GM18909 (cell line): ENCODE measurements at regions not wholly inside any gene's neighbourhood (a gene's known extent, or its start where the extent isn't known, plus 50 kb on each side); places are given as distances from the start of the nearest gene placed in this dataset.
"Not testable (repeated sequence)": the region's sequence is repeated elsewhere in the genome, so short reads cannot be mapped to it uniquely, and the experiment has no call there.

Source experiments
- ATAC-seq: cut with Tn5 transposase; IDR thresholded peaks from one replicate; pipeline ENCODE4 v1.9.1; 2021; ENCODE audit warnings: mild to moderate bottlenecking; ENCODE audit not compliant: unreplicated experiment, poor library complexity

GRCh38 chr6:141046496-141046895 lies 1086.2 kb upstream of the GJE1 start:
- ATAC-seq = not testable (repeated sequence)

- no peak for ATAC-seq
Observed at GRCh38 chr6:141041596-141042087, 1091.1 kb upstream of the GJE1 start.

GRCh38 chr6:141035312-141036200 lies 1097.2 kb upstream of the GJE1 start:
- no peak for ATAC-seq

- no peak for ATAC-seq
Observed at GRCh38 chr6:141033101-141033500, 1099.6 kb upstream of the GJE1 start.

- ATAC-seq = no peak
Observed at GRCh38 chr6:141029908-141030307, 1102.8 kb upstream of the GJE1 start.

GRCh38 chr6:141028791-141029280 lies 1103.9 kb upstream of the GJE1 start:
- no peak for ATAC-seq

- ATAC-seq = no peak
Observed at GRCh38 chr6:141026504-141026903, 1106.2 kb upstream of the GJE1 start.

GRCh38 chr6:141024526-141024925 lies 1108.2 kb upstream of the GJE1 start:
- ATAC-seq = no peak

- ATAC-seq = peak; percentile 51
Observed at GRCh38 chr6:141017941-141018340, 1114.8 kb upstream of the GJE1 start.

- ATAC-seq = no peak
Observed at GRCh38 chr6:141000917-141001316, 1131.8 kb upstream of the GJE1 start.

GRCh38 chr6:140993515-140993914 lies 1139.2 kb upstream of the GJE1 start:
- no peak for ATAC-seq

GRCh38 chr6:140992678-140993077 lies 1140.0 kb upstream of the GJE1 start:
- no peak for ATAC-seq

- ATAC-seq = no peak
Observed at GRCh38 chr6:140988780-140989179, 1143.9 kb upstream of the GJE1 start.

- no peak for ATAC-seq
Observed at GRCh38 chr6:140987364-140988155, 1145.2 kb upstream of the GJE1 start.

GRCh38 chr6:140985679-140986275 lies 1146.9 kb upstream of the GJE1 start:
- ATAC-seq = no peak

GRCh38 chr6:140980265-140980887 lies 1152.3 kb upstream of the GJE1 start:
- ATAC-seq = no peak

- no peak for ATAC-seq
Observed at GRCh38 chr6:140979642-140980091, 1153.1 kb upstream of the GJE1 start.

GRCh38 chr6:140977403-140977802 lies 1155.3 kb upstream of the GJE1 start:
- ATAC-seq = no peak

- ATAC-seq = no peak
Observed at GRCh38 chr6:140976806-140977205, 1155.9 kb upstream of the GJE1 start.

- no peak for ATAC-seq
Observed at GRCh38 chr6:140970485-140970884, 1162.2 kb upstream of the GJE1 start.
